SK-N-SH (cell line): ENCODE measurements at regions not wholly inside any gene's neighbourhood (a gene's known extent, or its start where the extent isn't known, plus 50 kb on each side); places are given as distances from the start of the nearest gene placed in this dataset.

ENCODE experiments used
- small RNA-seq, 7 experiments: library from RNA; depleted of rRNA; stranded (forward); fragments of <200 nt; gene quantifications; one replicate each; pipeline ENCODE3, GENCODE V24; 2012

Small RNA genes in the stretch of these regions (small RNA-seq; reads per million reads assigned to genes)
- 0 reads per million in 7 experiments for gene AL353765.1
- 0 reads per million in 7 experiments for gene AL356102.1
- 0 to 2.1 (median 0) reads per million in 7 experiments for gene MIR4704
- gene MIR548X2 = 0 reads per million in 7 experiments
- gene RNU6-81P = 0 reads per million in 7 experiments
